ENCODE measurements at regions not wholly inside any gene's neighbourhood (a gene's known extent, or its start where the extent isn't known, plus 50 kb on each side); places are given as distances from the start of the nearest gene placed in this dataset.

DNA sequence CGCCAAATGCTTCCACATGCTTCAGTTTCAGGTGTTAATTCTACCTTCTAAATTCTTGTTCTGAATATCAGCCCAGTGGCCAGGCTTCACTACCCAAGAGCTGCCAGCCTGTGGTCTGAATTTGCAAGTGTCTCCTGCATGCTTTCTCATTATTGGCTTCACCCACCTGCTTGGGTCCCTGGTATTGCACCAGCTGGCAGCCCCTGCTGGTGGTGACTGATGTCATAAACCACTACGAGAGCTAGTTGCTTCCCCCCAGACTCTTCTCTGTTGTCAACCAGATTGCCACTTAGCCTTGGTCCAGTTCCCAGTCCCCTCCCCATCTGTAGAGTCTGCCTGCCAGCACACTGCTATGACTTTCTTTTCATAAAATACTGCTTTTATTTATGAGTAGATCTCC lies 197.7 kb upstream of the DUSP10 start:
- POLR2A ChIA-PET: no interaction called here
- H3K4me3 ChIP-seq (ENCODE audit: low read depth, low read length): no peak overlapping the region
- CTCF ChIA-PET: no interaction called here
- no peak for DNase-seq (ENCODE audit: low read depth, low spot score)
- TF ChIP-seq, protein P1, sequence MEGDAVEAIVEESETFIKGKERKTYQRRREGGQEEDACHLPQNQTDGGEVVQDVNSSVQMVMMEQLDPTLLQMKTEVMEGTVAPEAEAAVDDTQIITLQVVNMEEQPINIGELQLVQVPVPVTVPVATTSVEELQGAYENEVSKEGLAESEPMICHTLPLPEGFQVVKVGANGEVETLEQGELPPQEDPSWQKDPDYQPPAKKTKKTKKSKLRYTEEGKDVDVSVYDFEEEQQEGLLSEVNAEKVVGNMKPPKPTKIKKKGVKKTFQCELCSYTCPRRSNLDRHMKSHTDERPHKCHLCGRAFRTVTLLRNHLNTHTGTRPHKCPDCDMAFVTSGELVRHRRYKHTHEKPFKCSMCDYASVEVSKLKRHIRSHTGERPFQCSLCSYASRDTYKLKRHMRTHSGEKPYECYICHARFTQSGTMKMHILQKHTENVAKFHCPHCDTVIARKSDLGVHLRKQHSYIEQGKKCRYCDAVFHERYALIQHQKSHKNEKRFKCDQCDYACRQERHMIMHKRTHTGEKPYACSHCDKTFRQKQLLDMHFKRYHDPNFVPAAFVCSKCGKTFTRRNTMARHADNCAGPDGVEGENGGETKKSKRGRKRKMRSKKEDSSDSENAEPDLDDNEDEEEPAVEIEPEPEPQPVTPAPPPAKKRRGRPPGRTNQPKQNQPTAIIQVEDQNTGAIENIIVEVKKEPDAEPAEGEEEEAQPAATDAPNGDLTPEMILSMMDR (IDR thresholded peaks at IDR 0.05; ENCODE audit: insufficient read depth, low read length, missing control alignments): no peak

GRCh38 chr1:221937155-221937953 lies 195.5 kb upstream of the DUSP10 start:
- H3K4me3 ChIP-seq (ENCODE audit: low read depth, low read length): no peak overlapping the region
- ChIA-PET POLR2A (no interaction called here), CTCF (no interaction called here)
- TF ChIP-seq, protein P1 (IDR thresholded peaks at IDR 0.05; ENCODE audit: insufficient read depth, low read length, missing control alignments): no peak
- no peak for DNase-seq (ENCODE audit: low read depth, low spot score)

DNA sequence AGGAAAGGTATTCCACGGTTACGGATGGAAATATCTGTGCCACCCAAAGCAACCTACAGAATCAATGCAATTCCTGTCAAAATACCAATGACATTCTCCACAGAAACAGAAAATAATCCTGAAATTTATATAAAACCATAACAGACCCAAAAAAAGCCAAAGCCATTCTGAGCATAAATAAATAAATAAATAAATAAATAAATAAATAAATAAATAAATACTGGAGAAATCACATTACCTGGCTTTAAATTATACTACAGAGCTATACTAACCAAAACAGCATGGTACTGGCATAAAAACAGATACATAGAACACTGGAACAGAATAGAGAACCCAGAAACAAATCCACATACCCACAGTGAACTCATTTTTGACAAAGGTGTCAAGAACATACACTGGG lies 191.9 kb upstream of the DUSP10 start:
- ChIA-PET POLR2A (no interaction called here), CTCF (no interaction called here)
- no peak overlapping the region for H3K4me3 ChIP-seq (ENCODE audit: low read depth, low read length)
- no peak for DNase-seq (ENCODE audit: low read depth, low spot score)
- TF ChIP-seq, protein P1 (IDR thresholded peaks at IDR 0.05; ENCODE audit: insufficient read depth, low read length, missing control alignments): no peak

GRCh38 chr1:221926441-221926840 lies 184.6 kb upstream of the DUSP10 start:
- POLR2A ChIA-PET: interaction anchor here (0.6 kb wide), 1 partner anchor 57 kb away, joined by 3 read pairs; no protein-coding TSS in a partner anchor
- TF ChIP-seq, protein P1 (IDR thresholded peaks at IDR 0.05; ENCODE audit: insufficient read depth, low read length, missing control alignments): no peak
- H3K4me3 ChIP-seq (ENCODE audit: low read depth, low read length): no peak overlapping the region
- CTCF ChIA-PET: interaction anchor here (0.7 to 1.1 kb wide), 2 partner anchors 9 to 529 kb away, joined by 3 to 4 read pairs; no protein-coding TSS in a partner anchor
- DNase-seq (ENCODE audit: low read depth, low spot score): no peak

DNA sequence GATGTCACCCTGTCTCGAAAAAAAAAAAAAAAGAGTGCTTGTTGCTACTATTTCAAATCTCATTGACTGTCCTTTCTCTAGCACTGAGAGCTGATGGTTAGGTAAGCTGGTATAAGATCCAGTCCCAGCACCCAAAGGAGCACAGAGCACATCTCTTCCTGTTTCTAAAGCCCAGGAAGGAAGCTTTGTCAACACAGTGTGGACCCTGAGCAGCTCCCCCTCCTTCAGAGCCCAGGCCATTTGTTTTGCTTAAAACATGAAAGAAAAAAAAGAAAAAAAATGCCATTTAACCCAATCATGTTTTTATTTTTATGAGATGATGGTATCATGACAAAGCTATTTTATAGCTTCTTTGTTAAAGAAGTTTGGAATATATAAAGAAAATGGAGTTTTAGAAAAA lies 184.1 kb upstream of the DUSP10 start:
- DNase-seq (ENCODE audit: low read depth, low spot score): no peak
- ChIA-PET CTCF (interaction anchor here (0.7 to 1.1 kb wide), 2 partner anchors 9 to 529 kb away, joined by 3 to 4 read pairs; no protein-coding TSS in a partner anchor), POLR2A (no interaction called here)
- TF ChIP-seq, protein P1 (IDR thresholded peaks at IDR 0.05; ENCODE audit: insufficient read depth, low read length, missing control alignments): no peak
- H3K4me3 ChIP-seq (ENCODE audit: low read depth, low read length): no peak overlapping the region

DNA sequence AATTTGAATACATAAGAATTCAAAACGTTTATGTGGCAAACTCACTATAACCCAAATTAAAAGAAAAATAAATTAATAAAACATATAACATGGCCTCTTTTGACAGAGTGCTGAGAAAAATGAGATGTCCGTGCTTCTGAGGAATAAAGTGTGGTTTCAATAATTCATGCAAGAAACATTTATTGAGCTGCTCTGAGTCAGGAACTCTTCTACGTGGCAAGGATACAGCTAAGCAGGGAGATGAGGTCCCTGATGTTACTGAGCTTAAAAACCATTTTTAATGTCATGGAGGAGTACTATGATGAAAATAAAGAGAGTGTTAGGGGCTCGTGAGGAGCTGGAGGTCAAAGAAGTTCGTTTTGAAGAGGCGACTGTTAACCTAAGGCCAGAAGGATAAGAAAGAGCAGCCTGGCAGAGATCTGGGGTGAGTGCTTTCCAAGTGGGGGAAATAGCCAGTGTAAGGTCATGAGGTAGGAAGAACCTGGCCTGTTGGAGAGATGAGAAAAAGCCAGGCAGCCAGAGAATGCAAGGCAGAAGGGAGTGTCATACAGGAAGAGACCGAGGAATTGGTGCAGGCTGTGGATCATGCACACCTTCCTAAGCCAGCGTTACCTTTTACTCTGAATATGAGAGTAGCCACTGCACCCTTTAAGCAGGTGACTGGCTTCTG lies 182.2 kb upstream of the DUSP10 start:
- TF ChIP-seq, protein P1 (IDR thresholded peaks at IDR 0.05; ENCODE audit: insufficient read depth, low read length, missing control alignments): no peak
- peak; percentile 12 for DNase-seq (ENCODE audit: low read depth, low spot score)
- ChIA-PET POLR2A (no interaction called here), CTCF (interaction anchor here (1.4 kb wide), 1 partner anchor 14 kb away, joined by 3 read pairs; no protein-coding TSS in a partner anchor)
- H3K4me3 ChIP-seq (ENCODE audit: low read depth, low read length): no peak overlapping the region
